Mesothelial cell of epicardium (in vitro differentiated cells): ENCODE measurements at regions not wholly inside any gene's neighbourhood (a gene's known extent, or its start where the extent isn't known, plus 50 kb on each side); places are given as distances from the start of the nearest gene placed in this dataset.
A peak's percentile ranks its signal among the peaks of the same experiment; 100 is the strongest.

Experiments used
- DNase-seq, 2 experiments: peaks; one replicate each; pipeline ENCODE4 v3.0.0; 2021; ENCODE audit warnings: low spot score in 2 of 2; ENCODE audit not compliant: unreplicated experiment in 2 of 2
- H3K27ac Mint-ChIP-seq: 2 replicates; pipeline ENCODE4 v1.8.0; 2021; ENCODE audit warnings: mixed read lengths
- H3K27me3 Mint-ChIP-seq: 2 replicates; pipeline ENCODE4 v1.8.0; 2021; ENCODE audit warnings: low read depth, mixed read lengths
- H3K36me3 Mint-ChIP-seq: 2 replicates; pipeline ENCODE4 v1.8.0; 2021; ENCODE audit warnings: mixed read lengths
- H3K4me1 Mint-ChIP-seq: 2 replicates; pipeline ENCODE4 v1.8.0; 2021; ENCODE audit warnings: mixed read lengths
- H3K4me3 Mint-ChIP-seq: 2 replicates; pipeline ENCODE4 v1.8.0; 2021; ENCODE audit warnings: mild to moderate bottlenecking, moderate library complexity, mixed read lengths
- H3K9me3 Mint-ChIP-seq: 2 replicates; pipeline ENCODE4 v1.8.0; 2021; ENCODE audit warnings: mixed read lengths
- TF ChIP-seq, protein P1 (sequence below): fragments of 200-600 bp; sonication (generic); IDR thresholded peaks from one replicate; pipeline ENCODE4 v1.5.0; 2021; ENCODE audit warnings: antibody characterized with exemption; ENCODE audit not compliant: unreplicated experiment

GRCh38 chr10:118957443-118957825 is 72.1 kb upstream of the NANOS1 start:
- Mint-ChIP-seq H3K4me1 (peaks cover 37% of the 10 kb centered on the region), H3K27ac (no peak overlapping the region), H3K27me3 (no peaks in the 10 kb centered on the region), H3K36me3 (no peaks in the 10 kb centered on the region), H3K9me3 (peaks cover 4% of the 10 kb centered on the region), H3K4me3 (no peak overlapping the region)
- no peak for DNase-seq
- TF ChIP-seq, protein P1, sequence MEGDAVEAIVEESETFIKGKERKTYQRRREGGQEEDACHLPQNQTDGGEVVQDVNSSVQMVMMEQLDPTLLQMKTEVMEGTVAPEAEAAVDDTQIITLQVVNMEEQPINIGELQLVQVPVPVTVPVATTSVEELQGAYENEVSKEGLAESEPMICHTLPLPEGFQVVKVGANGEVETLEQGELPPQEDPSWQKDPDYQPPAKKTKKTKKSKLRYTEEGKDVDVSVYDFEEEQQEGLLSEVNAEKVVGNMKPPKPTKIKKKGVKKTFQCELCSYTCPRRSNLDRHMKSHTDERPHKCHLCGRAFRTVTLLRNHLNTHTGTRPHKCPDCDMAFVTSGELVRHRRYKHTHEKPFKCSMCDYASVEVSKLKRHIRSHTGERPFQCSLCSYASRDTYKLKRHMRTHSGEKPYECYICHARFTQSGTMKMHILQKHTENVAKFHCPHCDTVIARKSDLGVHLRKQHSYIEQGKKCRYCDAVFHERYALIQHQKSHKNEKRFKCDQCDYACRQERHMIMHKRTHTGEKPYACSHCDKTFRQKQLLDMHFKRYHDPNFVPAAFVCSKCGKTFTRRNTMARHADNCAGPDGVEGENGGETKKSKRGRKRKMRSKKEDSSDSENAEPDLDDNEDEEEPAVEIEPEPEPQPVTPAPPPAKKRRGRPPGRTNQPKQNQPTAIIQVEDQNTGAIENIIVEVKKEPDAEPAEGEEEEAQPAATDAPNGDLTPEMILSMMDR = no peak

GRCh38 chr10:118957966-118958365 is 71.5 kb upstream of the NANOS1 start:
- no peak overlapping the region for H3K4me3 Mint-ChIP-seq
- TF ChIP-seq, protein P1 = no peak
- peak in 1 of 2 experiments; percentile 24 for DNase-seq
- peaks cover 42% of the 10 kb centered on the region for H3K4me1 Mint-ChIP-seq
- no peaks in the 10 kb centered on the region for H3K27me3 Mint-ChIP-seq
- no peaks in the 10 kb centered on the region for H3K36me3 Mint-ChIP-seq
- H3K9me3 Mint-ChIP-seq = peaks cover 4% of the 10 kb centered on the region
- no peak overlapping the region for H3K27ac Mint-ChIP-seq

DNA sequence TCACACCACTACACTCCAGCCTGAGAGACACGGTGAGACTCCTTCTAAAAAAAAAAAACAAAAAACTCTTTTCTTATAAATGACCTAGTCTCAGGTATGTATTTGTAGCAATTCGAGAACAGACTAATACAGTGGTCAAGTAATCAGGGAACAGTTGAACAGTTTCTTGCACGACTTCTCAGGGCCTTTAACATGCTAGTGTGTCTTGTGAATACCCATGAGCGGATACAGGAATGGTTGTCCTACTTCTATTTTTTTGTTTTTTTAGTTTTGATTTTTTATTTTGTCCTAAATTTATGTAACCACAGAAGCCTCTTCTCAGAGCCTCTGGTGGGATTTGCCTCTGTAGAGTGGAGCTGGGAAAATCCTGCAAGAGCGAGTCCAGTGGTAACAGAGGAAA is 71.0 kb upstream of the NANOS1 start:
- TF ChIP-seq, protein P1 = no peak
- no peak for DNase-seq
- H3K27me3 Mint-ChIP-seq = no peaks in the 10 kb centered on the region
- peaks cover 4% of the 10 kb centered on the region for H3K9me3 Mint-ChIP-seq
- H3K36me3 Mint-ChIP-seq = no peaks in the 10 kb centered on the region
- H3K27ac Mint-ChIP-seq = no peak overlapping the region
- no peak overlapping the region for H3K4me3 Mint-ChIP-seq
- peaks cover 42% of the 10 kb centered on the region for H3K4me1 Mint-ChIP-seq

- Mint-ChIP-seq H3K27ac (peak overlapping the region; percentile 69), H3K36me3 (no peaks in the 10 kb centered on the region), H3K4me3 (no peak overlapping the region), H3K4me1 (peaks cover 42% of the 10 kb centered on the region), H3K27me3 (no peaks in the 10 kb centered on the region), H3K9me3 (peaks cover 7% of the 10 kb centered on the region)
- TF ChIP-seq, protein P1 = no peak
- peak in 1 of 2 experiments; percentile 19 for DNase-seq
Measured at GRCh38 chr10:118958984-118959925, 70.3 kb upstream of the NANOS1 start.

DNA sequence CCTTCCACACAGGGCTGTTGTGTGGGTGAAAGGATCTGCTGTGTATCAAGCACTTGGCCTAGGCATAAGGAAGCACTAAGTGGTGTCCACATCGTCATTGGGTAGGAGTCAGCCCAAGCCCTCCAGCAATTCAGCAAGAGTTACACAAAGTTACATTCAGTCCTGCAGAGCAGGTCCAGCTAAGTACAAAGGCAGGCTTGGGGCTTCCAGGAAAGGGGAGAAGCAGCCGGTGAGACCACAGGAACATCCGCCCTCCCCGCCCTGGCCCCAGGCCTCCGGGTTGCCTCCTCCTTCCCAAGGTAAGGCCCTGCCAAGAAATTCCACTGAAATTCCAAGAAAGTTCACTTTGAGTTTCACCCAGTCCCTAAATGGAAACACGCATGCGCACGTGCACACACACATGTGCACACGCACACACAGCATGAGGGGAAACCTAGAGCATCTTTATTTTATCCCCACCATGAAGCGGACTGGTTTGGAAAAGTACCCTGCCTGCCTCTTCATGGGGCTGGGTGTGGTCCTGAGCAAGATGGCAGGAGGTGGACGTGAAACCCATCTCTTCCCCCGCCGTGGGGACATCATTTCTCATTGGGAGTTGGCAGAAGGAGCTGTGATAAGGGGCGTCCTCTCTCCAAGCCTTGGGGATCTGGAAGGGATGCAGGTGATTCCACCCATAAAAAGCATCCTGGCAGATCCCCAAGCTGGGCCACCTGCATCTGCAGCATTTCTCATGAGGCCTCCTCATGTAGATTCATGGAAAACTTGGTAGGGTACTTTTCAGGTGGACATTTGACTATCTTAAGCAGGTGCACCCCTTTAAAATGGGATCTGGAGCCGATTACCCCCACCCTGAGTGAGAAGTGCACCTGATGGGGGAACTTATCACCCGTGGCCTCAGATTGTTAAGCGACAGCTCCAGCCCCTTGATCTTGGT is 69.1 kb upstream of the NANOS1 start:
- DNase-seq = no peak
- peaks cover 12% of the 10 kb centered on the region for H3K9me3 Mint-ChIP-seq
- peaks cover 42% of the 10 kb centered on the region for H3K4me1 Mint-ChIP-seq

More for the DNA sequence above, 69.1 kb upstream of the NANOS1 start:
- Mint-ChIP-seq H3K36me3 (no peaks in the 10 kb centered on the region), H3K4me3 (no peak overlapping the region), H3K27ac (peak overlapping the region; percentile 87), H3K27me3 (no peaks in the 10 kb centered on the region)
- TF ChIP-seq, protein P1 = no peak
